A549 (cell line): ENCODE measurements at regions not wholly inside any gene's neighbourhood (a gene's known extent, or its start where the extent isn't known, plus 50 kb on each side); places are given as distances from the start of the nearest gene placed in this dataset.

Experiments
- ATAC-seq, 2 experiments: fragments of 200-7000 bp in 1 of 2; fragments of >200 bp in 1 of 2; cut with Nextera tagmentation in 1 of 2; cut with Tn5 transposase in 1 of 2; 3 replicates each; pipeline versions ENCODE4 v1.8.0 to v1.9.1; 2018 to 2020; ENCODE audit warnings: mild to moderate bottlenecking in 1 of 2, moderate library complexity in 1 of 2
- CTCF ChIA-PET: fragments of 300-600 bp; sonication (Branson Sonifier 250); formaldehyde crosslinking; extraction: SDS; loops from one replicate; lab custom pipeline; 2021; ENCODE audit warnings: antibody characterized with exemption, inconsistent platforms; lab: Yijun Ruan, JAX
- POLR2A ChIA-PET: fragments of 350-600 bp; formaldehyde crosslinking; extraction: SDS; loops from one replicate; lab custom pipeline; 2021; ENCODE audit warnings: antibody characterized with exemption, inconsistent platforms; lab: Yijun Ruan, JAX
- DNase-seq, 2 experiments: peaks; one replicate each; pipeline versions ENCODE4 v3.0.0 to v3.0.0-alpha.2; 2011 to 2016; ENCODE audit warnings: low read depth in 1 of 2, low spot score in 1 of 2
- FAIRE-seq: peaks from 2 replicates; lab custom pipeline; 2011; peaks lifted over from hg19 to GRCh38; lab: Jason Lieb, UNC
- H3K27ac ChIP-seq, 2 experiments: fragments of >200 bp; sonication (Bioruptor Twin); formaldehyde crosslinking; 3 replicates each; pipeline ENCODE4 v1.5.1; 2016 to 2017
- H3K4me1 ChIP-seq: fragments of >200 bp; sonication (Bioruptor Twin); formaldehyde crosslinking; 3 replicates; pipeline ENCODE4 v1.6.1; 2016
- H3K4me2 ChIP-seq: fragments of >200 bp; sonication (Bioruptor Twin); formaldehyde crosslinking; 3 replicates; pipeline ENCODE4 v1.6.1; 2016
- H3K4me3 ChIP-seq: fragments of >200 bp; sonication (Bioruptor Twin); formaldehyde crosslinking; 3 replicates; pipeline ENCODE4 v1.5.1; 2016
- H3K9me3 ChIP-seq: fragments of >200 bp; sonication (Bioruptor Twin); formaldehyde crosslinking; 3 replicates; pipeline ENCODE4 v1.6.1; 2016
- CEBPB ChIP-seq, 2 experiments: fragments of >200 bp in 1 of 2; sonication (Bioruptor Twin) in 1 of 2; formaldehyde crosslinking in 1 of 2; IDR thresholded peaks; 2 replicates each; pipeline ENCODE4 v1.6.1; 2012 to 2016
- EHMT2 ChIP-seq: fragments of 200-600 bp; sonication (generic); IDR thresholded peaks from 2 replicates; pipeline ENCODE4 v1.6.1; 2016; ENCODE audit warnings: antibody characterized with exemption, low read depth, mild to moderate bottlenecking, moderate library complexity
- ELK1 ChIP-seq: fragments of 150-350 bp; IDR thresholded peaks from 2 replicates; pipeline ENCODE4 v1.6.1; 2014; ENCODE audit warnings: low read depth, mild to moderate bottlenecking, low read length
- FOSL2 ChIP-seq, 2 experiments: fragments of 450-650 bp in 1 of 2; fragments of >200 bp in 1 of 2; sonication (Bioruptor Twin) in 1 of 2; formaldehyde crosslinking; IDR thresholded peaks; 2 replicates each; pipeline versions ENCODE4 v1.5.0 to v1.6.1; 2016 to 2020; ENCODE audit warnings: mild to moderate bottlenecking in 1 of 2, moderate library complexity in 1 of 2
- HES2 ChIP-seq: fragments of >200 bp; sonication (Bioruptor Twin); formaldehyde crosslinking; IDR thresholded peaks from 2 replicates; pipeline ENCODE4 v1.6.1; 2016
- HEYL ChIP-seq: fragments of 250-450 bp; sonication (Bioruptor Pico); IDR thresholded peaks from 2 replicates; pipeline ENCODE4 v1.8.0; 2021; ENCODE audit warnings: mild to moderate bottlenecking, moderate library complexity
- HMGXB4 ChIP-seq: fragments of 250-450 bp; sonication (Bioruptor Pico); IDR thresholded peaks from 2 replicates; pipeline ENCODE4 v1.5.0; 2021; ENCODE audit warnings: mild to moderate bottlenecking, moderate library complexity, borderline replicate concordance
- HOXB13 ChIP-seq: fragments of 250-450 bp; sonication (Bioruptor Pico); IDR thresholded peaks from 2 replicates; pipeline ENCODE4 v1.5.0; 2020; ENCODE audit warnings: low read depth, mild to moderate bottlenecking, moderate library complexity
- JUN ChIP-seq, 2 experiments: fragments of >200 bp; sonication (Bioruptor Twin); formaldehyde crosslinking; IDR thresholded peaks; 2 replicates in 1 of 2; 3 replicates in 1 of 2; pipeline ENCODE4 v1.6.1; 2016 to 2017
- MYC ChIP-seq: IDR thresholded peaks from 2 replicates; pipeline ENCODE4 v1.6.1; 2012; ENCODE audit warnings: mild to moderate bottlenecking, inconsistent platforms, low read length, improper control_type of control experiment, borderline replicate concordance
- POLR2AphosphoS2 ChIP-seq: conservative IDR thresholded peaks from 2 replicates; pipeline ENCODE4 v1.6.1; 2012; ENCODE audit warnings: low read length, improper control_type of control experiment, inconsistent platforms
- RARB ChIP-seq: fragments of 250-450 bp; sonication (Bioruptor Pico); IDR thresholded peaks from 2 replicates; pipeline ENCODE4 v1.8.0; 2021; ENCODE audit warnings: mild to moderate bottlenecking, moderate library complexity
- REST ChIP-seq: fragments of 200-600 bp; sonication (generic); IDR thresholded peaks from 2 replicates; pipeline ENCODE4 v1.6.1; 2016; ENCODE audit warnings: antibody characterized with exemption, mild to moderate bottlenecking, moderate library complexity
- RFX5 ChIP-seq: fragments of 450-650 bp; IDR thresholded peaks from 2 replicates; pipeline ENCODE4 v1.7.1; 2014; ENCODE audit warnings: antibody characterized with exemption, mild to moderate bottlenecking, moderate library complexity
- SMC3 ChIP-seq: fragments of >200 bp; sonication (Bioruptor Twin); formaldehyde crosslinking; IDR thresholded peaks from 3 replicates; pipeline ENCODE4 v1.6.1; 2018; ENCODE audit warnings: inconsistent platforms
- SREBF2 ChIP-seq: fragments of 450-650 bp; IDR thresholded peaks from 2 replicates; pipeline ENCODE4 v1.6.1; 2014; ENCODE audit warnings: mild to moderate bottlenecking, moderate library complexity
- USF2 ChIP-seq: fragments of 450-650 bp; IDR thresholded peaks from 2 replicates; pipeline ENCODE4 v1.6.1; 2014; ENCODE audit warnings: antibody characterized with exemption
- ZSCAN20 ChIP-seq: fragments of 250-450 bp; sonication (Bioruptor Pico); IDR thresholded peaks from 2 replicates; pipeline ENCODE4 v1.8.0; 2022; ENCODE audit warnings: mild to moderate bottlenecking, moderate library complexity
- WGBS: methylation state at CpG from one replicate; pipeline ENCODE4 v1.1.6; 2017; ENCODE audit errors: missing lambda C conversion rate; 5-methylcytosine and 5-hydroxymethylcytosine counted together

- no peaks in the 10 kb centered on the region for H3K4me1 ChIP-seq
- no peaks in the 10 kb centered on the region for H3K9me3 ChIP-seq
- ATAC-seq (no peak), FAIRE-seq (no peak), DNase-seq (no peak)
- TF ChIP-seq POLR2AphosphoS2 (no peak), CEBPB (IDR thresholded peaks at IDR 0.05) (no peak), SREBF2 (no peak)
- CTCF ChIA-PET = no interaction called here
- no peak overlapping the region for H3K27ac ChIP-seq
- POLR2A ChIA-PET = no interaction called here
- WGBS = 78% methylated on average over 9 of the region's 10 CpGs
- H3K4me2 ChIP-seq = no peak overlapping the region
- no peak overlapping the region for H3K4me3 ChIP-seq
Measured at GRCh38 chr13:40350283-40350992, 316.0 kb downstream of the FOXO1 start.

- H3K9me3 ChIP-seq = no peaks in the 10 kb centered on the region
- H3K27ac ChIP-seq = no peak overlapping the region; a peak in 1 of 6 replicates
- POLR2A ChIA-PET = no interaction called here
- no peak overlapping the region for H3K4me2 ChIP-seq
- no peak for DNase-seq
- no peak for ATAC-seq
- H3K4me1 ChIP-seq = no peaks in the 10 kb centered on the region
- 77% methylated on average over 8 of the region's 9 CpGs for WGBS
- CTCF ChIA-PET = no interaction called here
- TF ChIP-seq HES2 (no peak), ZSCAN20 (CRISPR knock-in tag) (no peak), HEYL (CRISPR knock-in tag) (no peak), CEBPB (IDR thresholded peaks at IDR 0.05) (no peak), ELK1 (no peak), HMGXB4 (CRISPR knock-in tag) (no peak), REST (no peak), USF2 (no peak), FOSL2 (IDR thresholded peaks at IDR 0.05) (no peak), FOSL2 (CRISPR knock-in tag; IDR thresholded peaks at IDR 0.05) (no peak)
- TF ChIP-seq, all 56 proteins: peak for 0
- H3K4me3 ChIP-seq = no peak overlapping the region
- FAIRE-seq = no peak
Measured at GRCh38 chr13:40351537-40352379, 314.7 kb downstream of the FOXO1 start.

- H3K27ac ChIP-seq = no peak overlapping the region; a peak in 1 of 6 replicates
- H3K9me3 ChIP-seq = no peaks in the 10 kb centered on the region
- no peak overlapping the region for H3K4me2 ChIP-seq
- CTCF ChIA-PET = no interaction called here
- POLR2A ChIA-PET = no interaction called here
- no peak for FAIRE-seq
- no peak for ATAC-seq
- DNase-seq = no peak
- H3K4me3 ChIP-seq = no peak overlapping the region
- TF ChIP-seq EHMT2 (no peak), RARB (CRISPR knock-in tag) (no peak), HMGXB4 (CRISPR knock-in tag) (no peak), ELK1 (no peak), HOXB13 (CRISPR knock-in tag) (no peak), JUN (IDR thresholded peaks at IDR 0.05) (no peak), MYC (no peak), SMC3 (no peak), RFX5 (no peak)
- no peaks in the 10 kb centered on the region for H3K4me1 ChIP-seq
- WGBS = 78% methylated on average over 9 of the region's 9 CpGs
Measured at GRCh38 chr13:40352380-40352778, 314.1 kb downstream of the FOXO1 start.
